ENCODE measurements at regions not wholly inside any gene's neighbourhood (a gene's known extent, or its start where the extent isn't known, plus 50 kb on each side); places are given as distances from the start of the nearest gene placed in this dataset.
A peak's percentile ranks its signal among the peaks of the same experiment; 100 is the strongest.

DNA sequence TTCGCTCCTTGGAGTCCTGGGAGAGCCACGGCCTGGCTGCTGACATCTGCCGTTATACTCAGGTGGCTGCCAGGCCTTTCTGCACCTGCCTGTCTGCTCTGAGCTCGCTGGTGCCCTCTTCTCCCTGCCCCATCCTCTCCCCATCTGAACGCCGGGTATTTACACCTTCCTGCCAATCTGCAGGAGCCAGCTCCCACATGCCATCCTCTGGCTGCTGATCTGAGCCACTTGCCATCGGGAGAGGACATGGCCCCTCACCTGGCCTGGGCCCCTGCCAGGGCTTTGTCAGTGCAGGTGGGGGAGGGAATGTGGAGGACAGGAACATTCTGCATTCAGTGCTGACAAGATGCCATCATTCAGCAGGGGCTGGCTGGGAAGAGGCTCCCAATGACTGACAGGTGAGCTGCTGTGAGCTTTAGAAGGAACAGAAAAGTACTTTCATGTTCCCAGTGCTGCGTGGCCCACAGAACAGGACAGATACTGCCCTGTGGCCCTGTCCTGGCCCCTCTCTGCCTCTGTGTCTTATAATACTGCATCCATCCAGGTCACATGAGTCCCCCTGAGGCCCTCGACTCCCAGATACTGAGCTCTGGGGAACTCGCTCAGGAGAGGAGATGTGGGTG is 96.3 kb upstream of the ZNF469 start:
- H3K79me2 ChIP-seq (ENCODE audit: control insufficient read depth, insufficient read depth, low read length): no peaks in the 10 kb centered on the region
- peaks cover 17 to 24% of the 10 kb centered on the region in 2 experiments; a peak in 4 of 5 replicates for H3K4me1 ChIP-seq (replicated peaks in 1 of 2; ENCODE audit: control insufficient read depth in 2 of 2, insufficient read depth in 2 of 2, low read length in 2 of 2)
- WGBS (ENCODE audit: insufficient coverage, low coverage, missing lambda C conversion rate): 13% methylated on average over 10 of the region's 10 CpGs
- peaks cover 0 to 30% of the 10 kb centered on the region in 2 experiments; a peak in 4 of 5 replicates for H3K27me3 ChIP-seq (ENCODE audit: control insufficient read depth in 2 of 2, insufficient read depth in 2 of 2, low read length in 2 of 2)
- BruUV-seq (replicated peaks): no TSS peak
- POLR2A ChIA-PET: interaction anchor here (0.6 to 0.8 kb wide), 4 partner anchors 12 to 422 kb away, joined by 3 to 4 read pairs (median 3); no protein-coding TSS in a partner anchor
- no peak overlapping the region for H2AFZ ChIP-seq (ENCODE audit: low read depth, low read length)
- H3K4me2 ChIP-seq (ENCODE audit: insufficient read depth, low read length): no peak overlapping the region; the same call in 1 of the 2 replicates
- TF ChIP-seq, protein P1, sequence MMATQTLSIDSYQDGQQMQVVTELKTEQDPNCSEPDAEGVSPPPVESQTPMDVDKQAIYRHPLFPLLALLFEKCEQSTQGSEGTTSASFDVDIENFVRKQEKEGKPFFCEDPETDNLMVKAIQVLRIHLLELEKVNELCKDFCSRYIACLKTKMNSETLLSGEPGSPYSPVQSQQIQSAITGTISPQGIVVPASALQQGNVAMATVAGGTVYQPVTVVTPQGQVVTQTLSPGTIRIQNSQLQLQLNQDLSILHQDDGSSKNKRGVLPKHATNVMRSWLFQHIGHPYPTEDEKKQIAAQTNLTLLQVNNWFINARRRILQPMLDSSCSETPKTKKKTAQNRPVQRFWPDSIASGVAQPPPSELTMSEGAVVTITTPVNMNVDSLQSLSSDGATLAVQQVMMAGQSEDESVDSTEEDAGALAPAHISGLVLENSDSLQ (IDR thresholded peaks at IDR 0.05): peak; percentile 69
- TF ChIP-seq RAD21 (CRISPR knock-in tag; conservative IDR thresholded peaks at IDR 0.05 in 1 of 2, IDR thresholded peaks at IDR 0.05 in 1 of 2) (no peak), PBX2 (CRISPR knock-in tag; IDR thresholded peaks at IDR 0.05; ENCODE audit: low read depth) (no peak), PBX2 (tag; conservative IDR thresholded peaks at IDR 0.05; ENCODE audit: low read depth) (peak; percentile 60; the same call in 1 of the 2 replicates), EWSR1 (IDR thresholded peaks at IDR 0.05; ENCODE audit: borderline replicate concordance, low read depth, partially characterized antibody) (no peak), TFE3 (CRISPR knock-in tag; IDR thresholded peaks at IDR 0.05) (peak; percentile 12; the same call in 1 of the 2 replicates)
- no peak for FAIRE-seq
- no peaks in the 10 kb centered on the region for H3K9me1 ChIP-seq (ENCODE audit: control insufficient read depth, insufficient read depth, low read length)
- CTCF ChIA-PET (ENCODE audit: low intra/inter-chr PET ratio): no interaction called here
- H4K20me1 ChIP-seq (replicated peaks; ENCODE audit: control insufficient read depth, insufficient read depth, low read length): no peaks in the 10 kb centered on the region
- H3K9me3 ChIP-seq (replicated peaks; ENCODE audit: control insufficient read depth, insufficient read depth, low read depth, low read length): no peaks in the 10 kb centered on the region
- no peaks in the 10 kb centered on the region for H3K36me3 ChIP-seq (ENCODE audit: control insufficient read depth, insufficient read depth, low read length)
- in situ Hi-C loops (cut with MboI) (no loop called here), intact Hi-C loops (cut with micrococcal nuclease) (loop anchor here (2.0 to 10.0 kb wide), 3 partner anchors 88 to 148 kb away; no protein-coding TSS in a partner anchor)
- H3K4me3 ChIP-seq: no peak overlapping the region
- DNase-seq (ENCODE audit: extremely low read depth in 1 of 4, low spot score in 3 of 4): no peak
- H3K27ac ChIP-seq (ENCODE audit: extremely low read depth, low read depth, low read length): no peak overlapping the region
- peak; percentile 30; the same call in 1 of the 3 replicates for ATAC-seq
- H3K9ac ChIP-seq (ENCODE audit: insufficient read depth in 1 of 2, low read depth in 2 of 2, low read length in 2 of 2): no peak overlapping the region

Data from K562 (cell line).